HFFc6 (cell line): ENCODE measurements at regions not wholly inside any gene's neighbourhood (a gene's known extent, or its start where the extent isn't known, plus 50 kb on each side); places are given as distances from the start of the nearest gene placed in this dataset.

Source experiments
- DNase-seq: peaks from one replicate; pipeline ENCODE4 v3.0.0-alpha.2; 2018
- H3K27ac Mint-ChIP-seq: 2 replicates; pipeline ENCODE4 v1.8.0; 2020; ENCODE audit warnings: mild to moderate bottlenecking, mixed read lengths
- H3K27me3 Mint-ChIP-seq: 2 replicates; pipeline ENCODE4 v1.8.0; 2021; ENCODE audit warnings: mild to moderate bottlenecking, moderate library complexity, mixed read lengths; ENCODE audit not compliant: insufficient read depth
- H3K36me3 Mint-ChIP-seq: 2 replicates; pipeline ENCODE4 v1.8.0; 2021; ENCODE audit warnings: low read depth, mixed read lengths
- H3K4me1 Mint-ChIP-seq: 2 replicates; pipeline ENCODE4 v1.8.0; 2020; ENCODE audit warnings: low read depth, mixed read lengths
- H3K4me3 Mint-ChIP-seq: 2 replicates; pipeline ENCODE4 v1.8.0; 2020; ENCODE audit warnings: mild to moderate bottlenecking, moderate library complexity, mixed read lengths
- H3K9me3 Mint-ChIP-seq: 2 replicates; pipeline ENCODE4 v1.8.0; 2020; ENCODE audit warnings: mild to moderate bottlenecking, mixed read lengths
- CTCF ChIP-seq: fragments of 200-600 bp; sonication (generic); IDR thresholded peaks from 2 replicates; pipeline ENCODE4 v1.5.0; 2021; ENCODE audit warnings: antibody characterized with exemption, mild to moderate bottlenecking

GRCh38 chr2:48901015-48901343, 145.5 kb upstream of the LHCGR start:
- no peak overlapping the region for H3K27ac Mint-ChIP-seq
- H3K27me3 Mint-ChIP-seq: no peaks in the 10 kb centered on the region; the same call in 1 of the 2 replicates
- DNase-seq: no peak
- peaks cover 57% of the 10 kb centered on the region for H3K9me3 Mint-ChIP-seq
- H3K36me3 Mint-ChIP-seq: no peaks in the 10 kb centered on the region
- H3K4me3 Mint-ChIP-seq: no peak overlapping the region
- no peaks in the 10 kb centered on the region for H3K4me1 Mint-ChIP-seq
- no peak for TF ChIP-seq CTCF

DNA sequence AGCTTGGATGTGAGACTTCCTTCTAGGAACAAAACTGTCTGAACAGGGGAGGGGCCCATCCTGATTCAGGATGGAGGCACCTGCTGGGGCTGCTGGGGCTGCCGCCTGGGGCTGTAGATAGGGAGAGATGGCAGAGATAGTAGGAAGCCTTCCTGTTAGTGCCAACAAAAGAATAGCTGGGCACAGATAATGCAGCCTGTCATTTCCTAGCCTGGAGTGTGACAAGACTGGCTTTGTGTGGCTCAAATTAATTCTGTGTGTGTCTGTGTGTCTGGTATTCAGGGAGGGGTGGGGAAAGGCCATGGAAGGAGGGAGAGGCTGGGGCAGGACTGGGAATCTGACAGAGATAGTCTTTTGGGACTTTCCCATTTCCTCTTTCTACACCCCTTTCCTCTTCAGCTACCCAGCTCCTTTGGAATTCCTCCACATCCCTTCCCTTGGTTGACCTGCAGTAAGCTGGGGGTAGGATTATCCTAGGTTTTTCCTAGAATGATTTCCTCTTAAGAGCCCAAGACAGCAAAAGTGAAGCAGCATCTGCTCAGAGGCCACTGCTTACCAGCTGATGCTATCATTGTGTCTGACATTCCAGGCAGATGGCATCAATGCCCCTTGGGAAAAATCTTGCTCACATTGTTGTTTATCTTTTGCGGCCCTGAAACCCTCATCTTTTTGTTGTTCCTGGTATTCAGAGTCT, 144.9 kb upstream of the LHCGR start:
- no peak for TF ChIP-seq CTCF
- peaks cover 56% of the 10 kb centered on the region for H3K9me3 Mint-ChIP-seq
- no peaks in the 10 kb centered on the region for H3K4me1 Mint-ChIP-seq
- no peak overlapping the region for H3K27ac Mint-ChIP-seq
- no peaks in the 10 kb centered on the region for H3K36me3 Mint-ChIP-seq
- H3K27me3 Mint-ChIP-seq: no peaks in the 10 kb centered on the region; the same call in 1 of the 2 replicates
- no peak for DNase-seq
- no peak overlapping the region for H3K4me3 Mint-ChIP-seq

- no peaks in the 10 kb centered on the region for H3K4me1 Mint-ChIP-seq
- H3K36me3 Mint-ChIP-seq: no peaks in the 10 kb centered on the region
- H3K4me3 Mint-ChIP-seq: no peak overlapping the region
- TF ChIP-seq CTCF: no peak
- DNase-seq: no peak
- no peaks in the 10 kb centered on the region; the same call in 1 of the 2 replicates for H3K27me3 Mint-ChIP-seq
- H3K9me3 Mint-ChIP-seq: peaks cover 47% of the 10 kb centered on the region
- H3K27ac Mint-ChIP-seq: no peak overlapping the region
Observed at GRCh38 chr2:48896870-48897269, 141.3 kb upstream of the LHCGR start.

DNA sequence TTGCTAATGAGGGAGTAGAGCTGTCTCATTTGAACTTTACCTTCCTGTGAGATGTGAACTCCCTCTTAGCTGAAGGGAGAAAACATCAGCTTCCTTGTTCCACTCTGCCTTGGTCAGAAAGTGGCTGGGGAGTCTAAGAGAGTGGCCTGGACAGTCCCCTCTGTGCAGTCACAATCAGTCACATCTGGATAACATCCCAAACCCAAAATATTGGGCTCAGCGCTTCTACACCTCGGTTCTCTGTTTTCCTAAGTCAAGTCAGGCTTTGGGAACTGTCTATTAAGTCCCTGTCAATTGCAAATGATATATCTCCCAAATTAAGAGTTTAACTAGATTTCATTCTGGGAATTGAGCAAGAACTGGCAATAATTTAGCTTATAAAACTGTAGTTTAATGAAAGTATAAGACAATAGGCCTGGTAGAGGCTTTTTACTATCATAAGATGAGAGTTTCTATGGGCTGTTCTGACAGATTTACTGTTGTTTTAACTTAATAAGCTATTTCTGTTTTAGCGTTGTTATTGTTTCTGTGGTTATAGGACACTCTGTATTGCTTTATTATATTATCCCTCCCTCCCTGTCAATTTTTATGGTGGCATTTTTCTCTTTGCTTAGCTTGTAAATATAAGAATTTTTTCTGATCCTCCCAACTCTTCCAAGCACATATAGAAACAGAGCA, 135.1 kb upstream of the LHCGR start:
- no peak for DNase-seq
- no peak for TF ChIP-seq CTCF
- Mint-ChIP-seq H3K36me3 (no peaks in the 10 kb centered on the region), H3K4me3 (no peak overlapping the region), H3K4me1 (no peaks in the 10 kb centered on the region), H3K9me3 (peaks cover 31% of the 10 kb centered on the region), H3K27ac (no peak overlapping the region), H3K27me3 (no peaks in the 10 kb centered on the region)

DNA sequence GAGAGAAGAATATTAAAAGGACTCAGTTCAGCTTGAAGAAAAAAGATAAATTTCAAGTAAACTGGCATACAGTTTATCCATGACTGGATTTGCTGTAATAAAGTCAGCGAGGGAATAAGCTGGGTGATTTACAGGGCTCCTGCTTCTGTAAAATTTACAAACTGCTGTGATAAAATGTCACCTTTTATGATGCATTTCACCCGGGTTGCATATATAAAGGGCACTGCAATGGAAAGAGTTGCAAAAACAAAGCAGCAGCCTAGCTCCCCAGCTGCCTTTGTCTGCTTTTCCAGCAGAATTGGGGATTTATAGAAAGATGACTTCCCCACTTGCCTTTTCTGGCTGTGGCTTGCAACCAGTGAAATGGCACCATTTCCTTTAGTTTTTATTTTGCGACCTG, 132.5 kb upstream of the LHCGR start:
- H3K4me3 Mint-ChIP-seq: no peak overlapping the region
- TF ChIP-seq CTCF: no peak

More for the DNA sequence above, 132.5 kb upstream of the LHCGR start:
- Mint-ChIP-seq H3K27ac (no peak overlapping the region), H3K36me3 (no peaks in the 10 kb centered on the region), H3K4me1 (no peaks in the 10 kb centered on the region), H3K27me3 (no peaks in the 10 kb centered on the region), H3K9me3 (peaks cover 23% of the 10 kb centered on the region)
- no peak for DNase-seq
